HCT116 (cell line): ENCODE measurements at regions not wholly inside any gene's neighbourhood (a gene's known extent, or its start where the extent isn't known, plus 50 kb on each side); places are given as distances from the start of the nearest gene placed in this dataset.

Source experiments
- ATAC-seq: fragments of 200-7000 bp; cut with Tn5 transposase; 2 replicates; pipeline ENCODE4 v1.9.1; 2020; ENCODE audit warnings: mild to moderate bottlenecking, moderate library complexity
- BruUV-seq: library from RNA; stranded (reverse); fragments of 400-500 nt; replicated peaks from 2 replicates; lab custom pipeline; 2021; lab: Mats Ljungman, UMichigan
- CTCF ChIA-PET: fragments of 300-600 bp; sonication (Branson Sonifier 250); formaldehyde crosslinking; loops from one replicate; lab custom pipeline; 2021; ENCODE audit warnings: antibody characterized with exemption; lab: Charles Lee
- POLR2A ChIA-PET: fragments of 300-600, 350-600 bp; sonication (Branson Sonifier 250); formaldehyde crosslinking; loops from one replicate; lab custom pipeline; 2021; ENCODE audit warnings: antibody characterized with exemption; lab: Charles Lee
- RAD21 ChIA-PET, 2 experiments: fragments of 300-600 bp; sonication (Branson Sonifier 250); formaldehyde crosslinking; loops; one replicate each; lab custom pipeline; 2023; ENCODE audit warnings: low total read pairs in 2 of 2; ENCODE audit not compliant: uncharacterized antibody in 2 of 2, unreplicated experiment in 2 of 2, low non-redundant PET in 1 of 2; lab: Charles Lee
- DNase-seq: peaks from one replicate; pipeline ENCODE4 v3.0.0-alpha.2; 2010; ENCODE audit warnings: low read depth, low spot score
- H2AFZ ChIP-seq: fragments of 200-600 bp; shearing (Covaris generic), sonication (generic); 2 replicates; pipeline ENCODE4 v1.6.1; 2017; ENCODE audit warnings: low read depth, mixed run types, mixed read lengths, antibody characterized with exemption, low read length; ENCODE audit not compliant: poor library complexity, severe bottlenecking
- H3K27ac ChIP-seq: 2 replicates; pipeline ENCODE4 v1.5.1; 2012; ENCODE audit warnings: low read depth, low read length
- H3K27me3 ChIP-seq: fragments of 200-600 bp; sonication (generic); 2 replicates; pipeline ENCODE4 v1.6.1; 2016; ENCODE audit warnings: mixed run types, low read length, mixed read lengths; ENCODE audit not compliant: insufficient read depth
- H3K36me3 ChIP-seq, 2 experiments: fragments of 200-500 bp in 1 of 2; fragments of 200-600 bp in 1 of 2; sonication (Bioruptor generic) in 1 of 2; sonication (generic) in 1 of 2; 2 replicates each; pipeline versions ENCODE4 v1.5.1 to v1.6.1; 2014 to 2016; ENCODE audit warnings: low read length in 2 of 2, inconsistent platforms in 1 of 2, mixed read lengths in 1 of 2, mixed run types in 1 of 2; ENCODE audit not compliant: insufficient read depth in 2 of 2, control insufficient read depth in 1 of 2
- H3K4me1 ChIP-seq, 2 experiments: fragments of 200-600 bp in 1 of 2; sonication (generic) in 1 of 2; 2 replicates each; pipeline versions ENCODE4 v1.5.1 to v1.6.1; 2012 to 2017; ENCODE audit warnings: low read length in 2 of 2, inconsistent platforms in 1 of 2, mild to moderate bottlenecking in 1 of 2, mixed read lengths in 1 of 2, mixed run types in 1 of 2, moderate library complexity in 1 of 2; ENCODE audit not compliant: insufficient read depth in 2 of 2, control insufficient read depth in 1 of 2
- H3K4me2 ChIP-seq: fragments of 200-600 bp; sonication (generic); 2 replicates; pipeline ENCODE4 v1.6.1; 2017; ENCODE audit warnings: mixed run types, low read length, mixed read lengths
- H3K4me3 ChIP-seq, 2 experiments: fragments of 200-600 bp in 1 of 2; sonication (generic) in 1 of 2; replicated peaks in 1 of 2; 2 replicates each; pipeline ENCODE4 v1.5.1; 2011 to 2016; ENCODE audit warnings: low read length in 2 of 2, control low read depth in 1 of 2, low read depth in 1 of 2, mild to moderate bottlenecking in 1 of 2, mixed read lengths in 1 of 2, mixed run types in 1 of 2
- H3K79me2 ChIP-seq: fragments of 200-600 bp; sonication (generic); 2 replicates; pipeline ENCODE4 v1.6.1; 2017; ENCODE audit warnings: mild to moderate bottlenecking, mixed run types, low read length, moderate library complexity, mixed read lengths; ENCODE audit not compliant: insufficient read depth
- H3K9ac ChIP-seq: fragments of 200-600 bp; sonication (generic); 2 replicates; pipeline ENCODE4 v1.6.1; 2016; ENCODE audit warnings: low read length, mixed read lengths
- H3K9me2 ChIP-seq: fragments of 200-600 bp; sonication (generic), shearing (Covaris generic); 2 replicates; pipeline ENCODE4 v1.6.1; 2017; ENCODE audit warnings: mixed run types, mild to moderate bottlenecking, moderate library complexity; ENCODE audit not compliant: insufficient read depth
- H3K9me3 ChIP-seq, 2 experiments: fragments of 200-500 bp in 1 of 2; fragments of 200-600 bp in 1 of 2; sonication (Bioruptor generic) in 1 of 2; sonication (generic) in 1 of 2; 2 replicates each; pipeline ENCODE4 v1.6.1; 2014 to 2017; ENCODE audit warnings: low read length in 2 of 2, mixed read lengths in 2 of 2, inconsistent platforms in 1 of 2, low read depth in 1 of 2, mild to moderate bottlenecking in 1 of 2, mixed run types in 1 of 2, moderate library complexity in 1 of 2; ENCODE audit not compliant: control insufficient read depth in 1 of 2, insufficient read depth in 1 of 2
- H4K20me1 ChIP-seq: fragments of 200-600 bp; sonication (generic), shearing (Covaris generic); 2 replicates; pipeline ENCODE4 v1.6.1; 2017; ENCODE audit warnings: mixed run types, mild to moderate bottlenecking, moderate library complexity; ENCODE audit not compliant: insufficient read depth
- ATF3 ChIP-seq: IDR thresholded peaks from 2 replicates; pipeline ENCODE4 v1.6.1; 2012
- CBX3 ChIP-seq: IDR thresholded peaks from 2 replicates; pipeline ENCODE4 v1.6.1; 2012; ENCODE audit warnings: low read depth
- CTCF ChIP-seq, 3 experiments: fragments of 200-600 bp in 1 of 3; sonication (generic) in 1 of 3; IDR thresholded peaks in 2 of 3; conservative IDR thresholded peaks in 1 of 3; 2 replicates each; pipeline ENCODE4 v1.5.1; 2012 to 2017; ENCODE audit warnings: low read depth in 2 of 3, low read length in 2 of 3, antibody characterized with exemption in 1 of 3, borderline replicate concordance in 1 of 3, control low read depth in 1 of 3, mild to moderate bottlenecking in 1 of 3, mixed read lengths in 1 of 3, mixed run types in 1 of 3, moderate library complexity in 1 of 3; ENCODE audit not compliant: insufficient read depth in 1 of 3
- EGR1 ChIP-seq: IDR thresholded peaks from 2 replicates; pipeline ENCODE4 v1.6.1; 2012; ENCODE audit warnings: low read depth
- ELF1 ChIP-seq: IDR thresholded peaks from 2 replicates; pipeline ENCODE4 v1.6.1; 2012; ENCODE audit warnings: low read depth, borderline replicate concordance
- EZH2 ChIP-seq: fragments of 200-600 bp; sonication (generic); IDR thresholded peaks from 2 replicates; pipeline ENCODE4 v1.6.1; 2017; ENCODE audit warnings: antibody characterized with exemption, mixed run types
- EZH2phosphoT487 ChIP-seq: fragments of 200-600 bp; IDR thresholded peaks from 2 replicates; pipeline ENCODE4 v1.6.1; 2018; ENCODE audit warnings: antibody characterized with exemption, borderline replicate concordance
- JUND ChIP-seq: IDR thresholded peaks from 2 replicates; pipeline ENCODE4 v1.6.1; 2012
- MAX ChIP-seq: IDR thresholded peaks from 2 replicates; pipeline ENCODE4 v1.6.1; 2012
- POLR2AphosphoS5 ChIP-seq: IDR thresholded peaks from 2 replicates; pipeline ENCODE4 v1.6.1; 2011; ENCODE audit warnings: mild to moderate bottlenecking, low read depth, low read length, moderate library complexity
- RAD21 ChIP-seq: IDR thresholded peaks from 2 replicates; pipeline ENCODE4 v1.6.1; 2012; ENCODE audit warnings: low read depth, mild to moderate bottlenecking
- SIN3A ChIP-seq: IDR thresholded peaks from 2 replicates; pipeline ENCODE4 v1.6.1; 2012; ENCODE audit warnings: low read depth
- SP1 ChIP-seq: IDR thresholded peaks from 2 replicates; pipeline ENCODE4 v1.6.1; 2012; ENCODE audit warnings: low read depth
- TCF7L2 ChIP-seq: IDR thresholded peaks from 2 replicates; pipeline ENCODE4 v1.7.0; 2011; ENCODE audit warnings: borderline replicate concordance, inconsistent platforms; ENCODE audit not compliant: insufficient read depth, insufficient read length; ENCODE audit errors: extremely low read depth
- YY1 ChIP-seq: IDR thresholded peaks from 2 replicates; pipeline ENCODE4 v1.6.1; 2011; ENCODE audit warnings: low read length, low read depth, moderate library complexity, mild to moderate bottlenecking; ENCODE audit not compliant: insufficient replicate concordance; ENCODE audit errors: extremely low read depth
- ZNF274 ChIP-seq: fragments of 200-500 bp; sonication (Bioruptor generic); IDR thresholded peaks from 2 replicates; pipeline ENCODE4 v1.6.1; 2014; ENCODE audit warnings: mild to moderate bottlenecking, low read depth, low read length, inconsistent platforms
- intact Hi-C: fragments of 100-400 bp; cut with micrococcal nuclease; formaldehyde crosslinking; loops from 2 replicates; pipeline ENCODE4 v1.10.0; 2022

GRCh38 chr2:128521482-128521881 is 202.8 kb upstream of the HS6ST1 start:
- no peaks in the 10 kb centered on the region for H3K79me2 ChIP-seq
- H2AFZ ChIP-seq: no peak overlapping the region
- no peaks in the 10 kb centered on the region for H3K9me2 ChIP-seq
- ChIA-PET RAD21 (no interaction called here), CTCF (no interaction called here), POLR2A (no interaction called here)
- no peaks in the 10 kb centered on the region for H3K36me3 ChIP-seq
- ATAC-seq (no peak), DNase-seq (no peak)
- H4K20me1 ChIP-seq: no peaks in the 10 kb centered on the region
- intact Hi-C loops: no loop called here
- no peaks in the 10 kb centered on the region for H3K27me3 ChIP-seq
- no peak overlapping the region for H3K4me3 ChIP-seq
- H3K4me1 ChIP-seq: peaks cover 0 to 5% of the 10 kb centered on the region in 2 experiments; a peak in 1 of 4 replicates
- BruUV-seq: no TSS peak
- H3K9ac ChIP-seq: no peak overlapping the region
- H3K27ac ChIP-seq: no peak overlapping the region
- no peaks in the 10 kb centered on the region for H3K9me3 ChIP-seq
- no peak overlapping the region for H3K4me2 ChIP-seq
- no peak for TF ChIP-seq YY1
- no peak for TF ChIP-seq EZH2
- TF ChIP-seq RAD21: no peak
- TF ChIP-seq ATF3: no peak
- no peak for TF ChIP-seq POLR2AphosphoS5
- TF ChIP-seq SP1: no peak
- no peak for TF ChIP-seq EGR1
- no peak for TF ChIP-seq JUND
- TF ChIP-seq ELF1: no peak
- TF ChIP-seq TCF7L2: no peak
- no peak for TF ChIP-seq ZNF274
- no peak for TF ChIP-seq SIN3A
- TF ChIP-seq MAX: no peak
- TF ChIP-seq EZH2phosphoT487: no peak
- no peak for TF ChIP-seq CBX3
- no peak for TF ChIP-seq CTCF (IDR thresholded peaks at IDR 0.05 in 2 of 3, conservative IDR thresholded peaks at IDR 0.05 in 1 of 3; ENCODE audit: borderline replicate concordance in 1 of 3, insufficient read depth in 1 of 3, low read depth in 2 of 3, low read length in 2 of 3)
